ENCODE measurements at regions not wholly inside any gene's neighbourhood (a gene's known extent, or its start where the extent isn't known, plus 50 kb on each side); places are given as distances from the start of the nearest gene placed in this dataset.
"Not testable (repeated sequence)": the region's sequence is repeated elsewhere in the genome, so short reads cannot be mapped to it uniquely, and the experiment has no call there.

DNA sequence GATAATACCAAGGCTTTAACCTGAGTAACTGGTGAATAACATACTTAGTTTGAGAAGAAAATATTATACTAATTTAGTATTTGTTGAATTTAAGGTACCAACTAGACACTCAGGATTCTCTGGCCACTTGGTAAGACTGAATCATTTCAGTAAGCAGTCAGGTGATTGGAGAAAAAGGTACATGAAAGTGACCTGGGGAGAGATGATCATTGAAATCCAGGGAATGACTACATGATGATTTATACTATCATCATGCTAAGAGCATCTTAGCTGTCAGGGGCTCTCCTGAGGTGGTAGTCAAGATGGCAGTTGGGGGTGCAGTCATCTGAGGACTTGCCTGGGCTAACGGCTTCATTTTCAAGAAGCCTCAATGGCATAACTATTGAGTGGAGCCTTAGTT, 571.2 kb upstream of the ACVR2A start:
- POLR2A ChIA-PET, result no interaction called here
- TF ChIP-seq, protein P1, sequence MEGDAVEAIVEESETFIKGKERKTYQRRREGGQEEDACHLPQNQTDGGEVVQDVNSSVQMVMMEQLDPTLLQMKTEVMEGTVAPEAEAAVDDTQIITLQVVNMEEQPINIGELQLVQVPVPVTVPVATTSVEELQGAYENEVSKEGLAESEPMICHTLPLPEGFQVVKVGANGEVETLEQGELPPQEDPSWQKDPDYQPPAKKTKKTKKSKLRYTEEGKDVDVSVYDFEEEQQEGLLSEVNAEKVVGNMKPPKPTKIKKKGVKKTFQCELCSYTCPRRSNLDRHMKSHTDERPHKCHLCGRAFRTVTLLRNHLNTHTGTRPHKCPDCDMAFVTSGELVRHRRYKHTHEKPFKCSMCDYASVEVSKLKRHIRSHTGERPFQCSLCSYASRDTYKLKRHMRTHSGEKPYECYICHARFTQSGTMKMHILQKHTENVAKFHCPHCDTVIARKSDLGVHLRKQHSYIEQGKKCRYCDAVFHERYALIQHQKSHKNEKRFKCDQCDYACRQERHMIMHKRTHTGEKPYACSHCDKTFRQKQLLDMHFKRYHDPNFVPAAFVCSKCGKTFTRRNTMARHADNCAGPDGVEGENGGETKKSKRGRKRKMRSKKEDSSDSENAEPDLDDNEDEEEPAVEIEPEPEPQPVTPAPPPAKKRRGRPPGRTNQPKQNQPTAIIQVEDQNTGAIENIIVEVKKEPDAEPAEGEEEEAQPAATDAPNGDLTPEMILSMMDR (IDR thresholded peaks at IDR 0.05; ENCODE audit: control extremely low read depth, extremely low read depth, low read depth, missing control alignments), result no peak
- CTCF ChIA-PET, result no interaction called here
- DNase-seq (ENCODE audit: extremely low spot score), result no peak

DNA sequence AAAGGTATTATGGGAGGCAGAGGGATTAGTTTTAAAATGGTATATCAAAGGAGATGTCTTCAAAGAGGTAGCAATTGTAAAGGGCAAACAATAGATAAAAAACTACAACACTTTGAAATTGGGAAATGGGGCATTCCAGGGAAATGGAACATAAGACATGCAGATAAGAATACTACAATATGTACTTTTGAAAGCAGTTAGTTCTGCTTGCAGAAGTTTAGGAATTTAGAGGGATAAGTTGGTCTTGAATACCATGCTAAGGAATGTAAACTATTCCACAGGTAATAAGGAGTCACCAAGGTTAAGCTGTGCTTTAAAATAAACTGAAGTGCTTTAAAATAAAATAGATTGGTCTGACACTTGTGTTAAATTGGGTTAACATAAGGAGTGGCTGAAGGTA, 571.7 kb upstream of the ACVR2A start:
- TF ChIP-seq, protein P1 (IDR thresholded peaks at IDR 0.05; ENCODE audit: control extremely low read depth, extremely low read depth, low read depth, missing control alignments), result no peak
- DNase-seq (ENCODE audit: extremely low spot score), result no peak
- CTCF ChIA-PET, result no interaction called here
- POLR2A ChIA-PET, result no interaction called here

- CTCF ChIA-PET, result interaction anchor here (1.5 kb wide), 1 partner anchor 224 kb away, joined by 4 read pairs; no protein-coding TSS in a partner anchor
- DNase-seq (ENCODE audit: extremely low spot score); POLR2A ChIA-PET: not testable (repeated sequence)
Measured at GRCh38 chr2:147269581-147269980, 575.2 kb upstream of the ACVR2A start.

DNA sequence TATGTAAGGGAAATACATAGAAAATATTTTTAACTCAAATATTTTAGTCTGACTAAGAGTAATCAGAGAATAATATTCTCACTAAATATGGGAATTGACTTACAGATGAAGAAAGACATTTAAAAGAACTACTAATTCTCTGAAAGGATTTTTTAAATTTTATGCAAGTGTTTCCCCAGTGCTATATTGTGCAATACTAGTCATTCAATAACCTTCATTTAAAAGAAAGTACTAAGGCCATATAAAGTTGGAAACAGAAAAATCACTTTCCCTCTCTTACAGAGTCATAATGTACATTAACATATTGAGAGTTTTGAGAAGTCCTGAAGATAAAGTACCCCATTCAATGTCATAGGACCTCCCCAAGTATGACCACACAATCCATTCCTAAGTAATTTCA, 584.6 kb upstream of the ACVR2A start:
- TF ChIP-seq, protein P1 (IDR thresholded peaks at IDR 0.05; ENCODE audit: control extremely low read depth, extremely low read depth, low read depth, missing control alignments), result no peak
- DNase-seq (ENCODE audit: extremely low spot score), result no peak
- POLR2A ChIA-PET, result no interaction called here
- CTCF ChIA-PET, result interaction anchor here (1.6 kb wide), 1 partner anchor 177 kb away, joined by 4 read pairs; no protein-coding TSS in a partner anchor

DNA sequence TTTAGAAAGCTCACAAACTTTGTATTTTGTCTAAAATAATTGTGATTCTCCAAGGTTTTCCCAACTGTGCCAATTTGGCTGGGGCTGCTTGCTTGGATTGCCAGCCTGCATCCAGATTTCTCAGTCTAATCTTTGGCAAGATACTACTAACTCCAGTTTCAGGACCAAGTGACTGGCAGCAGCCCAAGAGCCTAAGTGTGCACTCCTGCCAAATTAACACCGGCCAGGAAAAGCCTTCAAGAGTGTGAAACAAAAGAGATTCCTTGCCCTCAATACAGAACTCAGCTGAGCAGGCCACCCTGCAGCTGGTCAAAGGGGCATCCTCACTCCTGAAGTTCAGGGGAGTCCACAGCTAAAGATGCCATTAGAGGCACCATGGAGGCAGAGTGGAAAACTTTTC, 589.0 kb upstream of the ACVR2A start:
- POLR2A ChIA-PET, result no interaction called here
- DNase-seq (ENCODE audit: extremely low spot score), result no peak
- CTCF ChIA-PET, result interaction anchor here (0.7 to 1.5 kb wide), 4 partner anchors 13 to 172 kb away, joined by 3 to 4 read pairs (median 3); no protein-coding TSS in a partner anchor
- TF ChIP-seq, protein P1 (IDR thresholded peaks at IDR 0.05; ENCODE audit: control extremely low read depth, extremely low read depth, low read depth, missing control alignments), result no peak

DNA sequence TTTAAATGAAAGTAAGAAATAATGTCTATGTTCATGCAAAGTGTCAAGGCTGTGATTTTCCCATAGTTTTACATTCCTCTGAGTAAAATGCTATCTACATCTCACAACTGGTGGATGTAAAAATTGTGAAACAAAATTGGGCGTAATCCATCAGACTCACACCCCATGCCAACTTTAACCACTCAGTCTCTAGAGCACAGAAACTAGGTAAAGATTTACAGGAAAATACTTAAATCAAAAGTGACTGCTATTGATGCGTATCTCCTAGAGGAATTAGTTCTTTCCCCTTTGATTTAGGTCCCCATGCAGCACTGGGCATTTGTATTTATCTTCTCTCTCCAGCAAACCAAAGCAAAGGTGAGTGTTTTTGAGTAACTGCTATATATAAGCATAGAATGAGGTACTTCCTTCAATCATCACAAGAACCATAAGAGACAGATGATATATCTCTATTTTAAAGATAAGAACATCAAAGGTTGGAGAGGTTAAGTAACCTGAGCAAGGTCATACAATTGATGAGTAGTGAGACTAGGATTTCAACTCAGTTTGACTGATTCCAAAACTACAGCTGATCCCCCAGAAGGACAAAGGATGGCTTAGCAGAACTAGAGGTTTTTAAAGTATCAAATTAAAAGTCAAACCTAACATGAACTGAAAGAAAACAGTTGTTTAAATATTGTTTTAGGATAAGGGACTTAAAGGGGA, 594.0 kb upstream of the ACVR2A start:
- DNase-seq (ENCODE audit: extremely low spot score), result no peak
- ChIA-PET POLR2A (no interaction called here), CTCF (interaction anchor here (0.7 kb wide), 1 partner anchor 81 kb away, joined by 3 read pairs; no protein-coding TSS in a partner anchor)
- TF ChIP-seq, protein P1 (IDR thresholded peaks at IDR 0.05; ENCODE audit: control extremely low read depth, extremely low read depth, low read depth, missing control alignments), result no peak

DNA sequence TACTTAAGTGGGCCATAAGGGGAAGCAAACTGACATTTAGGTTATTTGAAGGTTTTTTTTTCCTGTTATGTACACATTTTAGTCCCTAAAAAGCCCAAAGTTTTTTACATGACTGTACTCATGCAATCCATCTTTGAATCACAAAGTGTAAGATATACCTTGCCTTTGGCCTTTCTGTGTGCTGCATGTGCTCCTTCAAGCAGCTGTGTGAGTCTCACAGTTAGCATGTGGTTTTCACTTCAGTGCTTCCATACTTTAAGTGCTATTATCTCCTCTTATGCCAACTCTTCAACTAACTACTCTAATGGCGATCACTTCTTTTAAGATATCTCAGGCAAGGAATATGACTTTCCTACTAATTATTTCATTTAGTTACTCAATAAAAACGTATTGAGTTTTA, 597.1 kb upstream of the ACVR2A start:
- TF ChIP-seq, protein P1 (IDR thresholded peaks at IDR 0.05; ENCODE audit: control extremely low read depth, extremely low read depth, low read depth, missing control alignments), result no peak
- CTCF ChIA-PET, result no interaction called here
- POLR2A ChIA-PET, result no interaction called here
- no peak for DNase-seq (ENCODE audit: extremely low spot score)
